Neuron (in vitro differentiated cells): ENCODE measurements at regions not wholly inside any gene's neighbourhood (a gene's known extent, or its start where the extent isn't known, plus 50 kb on each side); places are given as distances from the start of the nearest gene placed in this dataset.

Source experiments
- H2AFZ ChIP-seq: one replicate; pipeline ENCODE4 v1.6.1; 2013; ENCODE audit warnings: low read depth, mild to moderate bottlenecking, inconsistent platforms, low read length, moderate library complexity
- H3K27me3 ChIP-seq: one replicate; pipeline ENCODE4 v1.6.1; 2013; ENCODE audit warnings: low read length; ENCODE audit not compliant: insufficient read depth
- H3K36me3 ChIP-seq: one replicate; pipeline ENCODE4 v1.6.1; 2013; ENCODE audit warnings: low read length; ENCODE audit not compliant: insufficient read depth
- H3K4me1 ChIP-seq: one replicate; pipeline ENCODE4 v1.6.1; 2013; ENCODE audit warnings: low read length; ENCODE audit not compliant: insufficient read depth
- H3K4me3 ChIP-seq: 2 replicates; pipeline ENCODE4 v1.5.1; 2013; ENCODE audit warnings: mild to moderate bottlenecking, low read length, moderate library complexity
- H3K9me3 ChIP-seq: one replicate; pipeline ENCODE4 v1.6.1; 2013; ENCODE audit warnings: low read length

DNA sequence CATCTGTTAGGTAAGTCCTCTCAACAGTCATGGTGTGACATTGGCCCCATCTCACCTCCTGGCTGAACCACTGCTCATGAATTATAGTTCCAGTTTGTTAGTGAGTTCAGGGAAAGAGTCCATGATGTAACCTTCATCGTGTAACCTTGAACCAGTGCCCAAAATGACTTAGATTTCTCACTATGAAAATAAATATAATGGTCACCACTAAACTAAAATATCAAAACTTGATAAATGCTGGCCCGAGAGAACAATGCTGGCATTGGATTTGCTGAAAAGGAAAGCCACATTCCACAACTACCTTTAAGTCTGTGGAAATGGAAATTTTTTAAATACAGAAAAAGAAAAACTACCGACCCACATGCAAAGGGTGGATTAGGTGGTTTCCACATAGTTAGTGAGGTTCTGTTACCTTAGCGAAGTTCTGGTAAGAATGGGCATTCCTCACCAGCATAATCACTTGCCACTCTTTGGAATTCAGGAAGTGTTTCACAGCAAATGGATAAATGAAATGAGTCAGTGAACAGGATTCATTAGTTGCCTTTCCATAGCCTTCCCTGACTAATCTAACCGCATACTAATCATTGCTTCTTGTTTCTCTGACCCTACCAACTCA lies 133.9 kb upstream of the CTAGE1 start:
- Histone ChIP-seq H3K4me3 (no peak overlapping the region), H2AFZ (no peak overlapping the region), H3K27me3 (peaks cover 2% of the 10 kb centered on the region), H3K9me3 (no peaks in the 10 kb centered on the region), H3K36me3 (no peaks in the 10 kb centered on the region), H3K4me1 (no peaks in the 10 kb centered on the region)

DNA sequence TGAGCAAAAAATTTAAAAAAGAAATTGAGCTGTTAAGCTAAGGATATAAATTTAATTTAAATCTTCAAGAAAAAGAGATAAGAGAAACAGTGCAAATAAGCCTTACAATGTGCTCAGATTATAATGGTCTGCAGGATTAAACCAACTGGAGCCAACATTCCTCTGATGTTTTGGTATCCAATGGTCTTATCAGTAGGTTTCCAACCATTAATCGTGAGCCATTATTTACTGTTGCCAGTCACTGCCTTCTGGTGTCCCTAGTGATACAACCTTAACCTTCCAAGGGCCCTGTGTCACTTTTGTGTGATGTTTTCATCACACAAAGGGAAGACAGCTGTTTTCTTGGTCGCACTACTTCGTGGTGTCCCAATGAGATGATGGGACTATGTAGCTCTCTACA lies 134.5 kb upstream of the CTAGE1 start:
- Histone ChIP-seq H3K4me3 (no peak overlapping the region), H3K9me3 (no peaks in the 10 kb centered on the region), H3K27me3 (peaks cover 6% of the 10 kb centered on the region), H3K4me1 (no peaks in the 10 kb centered on the region), H2AFZ (no peak overlapping the region), H3K36me3 (no peaks in the 10 kb centered on the region)

DNA sequence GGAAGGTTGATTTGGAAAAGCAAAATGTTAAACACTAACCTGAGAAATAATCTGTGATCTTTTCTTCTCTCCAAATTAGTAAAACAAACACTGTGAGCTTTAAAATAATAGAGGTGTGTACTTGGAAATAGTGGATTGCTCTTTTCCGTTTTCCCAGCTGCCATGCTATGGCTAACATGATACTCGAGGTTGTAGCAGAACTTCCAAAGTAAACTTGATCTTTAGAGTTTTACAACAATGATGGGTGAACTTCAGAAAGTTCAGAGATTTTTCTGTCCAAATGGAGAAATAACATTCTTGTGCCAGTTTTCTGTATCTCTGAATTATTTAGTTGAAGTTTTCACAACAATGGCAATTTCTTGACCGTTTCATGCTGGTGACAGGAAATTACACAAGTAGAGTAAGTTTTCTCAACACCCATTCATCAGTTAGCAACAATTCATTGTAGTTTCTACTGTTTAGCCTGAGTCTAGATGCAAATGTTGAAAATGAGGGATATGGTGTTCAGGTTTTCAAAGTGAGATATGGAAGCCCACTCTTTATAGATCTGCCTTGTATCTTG lies 135.3 kb upstream of the CTAGE1 start:
- Histone ChIP-seq H3K4me1 (no peaks in the 10 kb centered on the region), H3K4me3 (no peak overlapping the region), H2AFZ (no peak overlapping the region), H3K27me3 (peaks cover 13% of the 10 kb centered on the region), H3K9me3 (no peaks in the 10 kb centered on the region), H3K36me3 (no peaks in the 10 kb centered on the region)

DNA sequence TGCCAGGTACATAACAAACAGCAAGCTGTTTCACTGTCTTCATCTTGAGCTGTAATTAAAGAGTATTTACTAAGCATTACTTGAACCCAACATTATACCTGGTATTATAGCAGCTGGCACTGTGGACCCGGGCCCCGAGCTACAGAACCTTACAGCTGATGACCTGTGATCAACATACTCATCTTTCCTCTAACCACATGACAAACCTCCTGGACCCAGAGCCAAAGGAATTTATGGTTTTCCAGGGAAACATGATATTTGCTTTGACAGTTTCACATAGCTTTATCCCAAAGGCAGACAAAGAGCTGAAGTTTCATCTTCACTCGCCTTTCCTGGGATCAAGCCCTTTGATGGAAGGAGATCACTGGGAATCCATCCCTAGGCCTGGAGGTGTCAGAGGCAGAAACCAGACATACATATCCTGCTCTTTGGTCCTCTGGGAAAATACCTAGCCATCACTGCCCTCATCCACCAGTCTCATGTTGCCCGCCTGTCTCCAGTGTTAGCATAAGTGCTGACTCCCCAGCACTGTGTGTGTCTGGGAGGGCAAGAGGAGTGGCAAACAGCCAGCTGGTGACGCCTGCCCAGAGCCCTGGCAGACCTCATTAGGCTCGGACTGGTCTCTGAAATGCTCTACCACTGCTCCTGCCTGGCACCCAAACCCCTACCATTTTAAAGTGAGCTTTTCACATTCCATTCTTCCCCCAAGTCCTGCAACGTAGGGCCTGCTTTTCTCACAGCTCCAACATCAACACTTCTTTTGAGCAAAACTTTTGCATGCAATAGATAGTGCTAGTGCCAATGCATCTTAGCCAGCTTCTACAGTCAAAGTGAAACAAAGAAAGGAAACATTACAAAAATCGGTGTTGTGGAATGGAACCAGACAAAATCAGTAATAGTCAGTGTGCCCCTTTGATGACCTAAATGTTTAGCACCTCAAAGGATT lies 138.8 kb upstream of the CTAGE1 start:
- H2AFZ ChIP-seq, result no peak overlapping the region
- no peaks in the 10 kb centered on the region for H3K9me3 ChIP-seq
- H3K4me1 ChIP-seq, result peaks cover 10% of the 10 kb centered on the region
- H3K27me3 ChIP-seq, result peaks cover 37% of the 10 kb centered on the region
- no peak overlapping the region for H3K4me3 ChIP-seq
- no peaks in the 10 kb centered on the region for H3K36me3 ChIP-seq

DNA sequence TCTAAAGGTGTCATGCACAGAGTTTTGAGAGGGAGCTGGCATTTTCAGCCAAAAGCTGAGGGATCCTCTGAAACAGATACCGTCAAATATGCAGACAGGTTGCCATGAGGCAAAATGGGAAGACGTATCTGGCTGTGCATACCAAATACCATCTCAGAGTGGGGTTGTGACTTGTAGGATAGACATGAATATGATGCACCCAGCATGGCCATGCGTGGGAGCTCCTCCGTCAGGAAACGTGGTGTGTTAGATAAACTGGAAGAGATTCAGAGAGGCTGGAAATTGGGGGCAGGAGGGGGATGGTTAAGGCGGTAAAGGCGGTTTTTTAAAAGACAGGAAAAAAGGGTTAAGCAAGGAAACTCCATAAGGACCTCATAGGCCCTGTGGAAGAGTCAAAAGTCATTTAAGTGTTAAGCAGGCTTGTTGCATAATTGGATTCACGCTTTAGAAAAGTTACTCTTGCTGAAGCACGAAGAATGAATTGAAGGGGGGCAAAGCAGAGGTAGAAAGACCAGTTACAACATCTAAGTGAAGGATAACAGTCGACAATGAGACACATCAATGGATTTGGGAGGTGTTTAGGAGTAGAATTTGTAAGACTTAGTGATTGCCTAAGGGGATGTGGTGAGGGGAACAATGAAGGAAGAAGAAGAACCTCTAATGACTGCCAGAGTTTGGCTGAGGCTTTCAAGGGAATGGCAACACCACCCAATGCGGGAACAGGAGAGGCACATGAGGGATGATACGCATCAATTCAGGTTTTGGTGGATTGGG lies 139.6 kb upstream of the CTAGE1 start:
- Histone ChIP-seq H3K27me3 (peaks cover 37% of the 10 kb centered on the region), H3K9me3 (no peaks in the 10 kb centered on the region), H3K4me1 (peaks cover 10% of the 10 kb centered on the region), H3K4me3 (no peak overlapping the region), H3K36me3 (no peaks in the 10 kb centered on the region), H2AFZ (no peak overlapping the region)

DNA sequence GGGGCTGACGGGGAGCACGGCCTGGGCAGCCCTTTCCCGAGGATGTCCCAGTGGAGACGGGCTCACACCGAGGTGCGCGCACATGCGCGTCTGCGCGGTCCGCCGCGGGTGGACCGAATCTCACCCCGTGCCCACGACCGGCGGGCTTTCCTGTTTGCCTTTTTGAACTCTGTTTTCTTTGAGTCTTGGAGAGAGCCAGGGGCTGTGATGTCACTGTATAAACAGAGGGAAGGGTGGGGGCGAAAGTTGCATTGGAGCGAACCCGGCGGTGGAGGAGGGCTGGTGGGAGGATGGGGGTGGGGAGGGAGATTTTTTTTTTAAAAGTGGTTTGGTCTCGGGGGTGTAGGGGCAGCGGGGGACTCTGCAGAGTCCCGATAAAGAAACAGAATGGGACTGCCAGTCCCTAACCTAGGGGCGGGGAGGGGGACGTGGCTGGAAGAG lies 141.2 kb upstream of the CTAGE1 start:
- Histone ChIP-seq H2AFZ (peak overlapping the region; percentile 93), H3K4me3 (no peak overlapping the region), H3K4me1 (peaks cover 10% of the 10 kb centered on the region), H3K36me3 (no peaks in the 10 kb centered on the region), H3K9me3 (no peaks in the 10 kb centered on the region), H3K27me3 (peaks cover 37% of the 10 kb centered on the region)

DNA sequence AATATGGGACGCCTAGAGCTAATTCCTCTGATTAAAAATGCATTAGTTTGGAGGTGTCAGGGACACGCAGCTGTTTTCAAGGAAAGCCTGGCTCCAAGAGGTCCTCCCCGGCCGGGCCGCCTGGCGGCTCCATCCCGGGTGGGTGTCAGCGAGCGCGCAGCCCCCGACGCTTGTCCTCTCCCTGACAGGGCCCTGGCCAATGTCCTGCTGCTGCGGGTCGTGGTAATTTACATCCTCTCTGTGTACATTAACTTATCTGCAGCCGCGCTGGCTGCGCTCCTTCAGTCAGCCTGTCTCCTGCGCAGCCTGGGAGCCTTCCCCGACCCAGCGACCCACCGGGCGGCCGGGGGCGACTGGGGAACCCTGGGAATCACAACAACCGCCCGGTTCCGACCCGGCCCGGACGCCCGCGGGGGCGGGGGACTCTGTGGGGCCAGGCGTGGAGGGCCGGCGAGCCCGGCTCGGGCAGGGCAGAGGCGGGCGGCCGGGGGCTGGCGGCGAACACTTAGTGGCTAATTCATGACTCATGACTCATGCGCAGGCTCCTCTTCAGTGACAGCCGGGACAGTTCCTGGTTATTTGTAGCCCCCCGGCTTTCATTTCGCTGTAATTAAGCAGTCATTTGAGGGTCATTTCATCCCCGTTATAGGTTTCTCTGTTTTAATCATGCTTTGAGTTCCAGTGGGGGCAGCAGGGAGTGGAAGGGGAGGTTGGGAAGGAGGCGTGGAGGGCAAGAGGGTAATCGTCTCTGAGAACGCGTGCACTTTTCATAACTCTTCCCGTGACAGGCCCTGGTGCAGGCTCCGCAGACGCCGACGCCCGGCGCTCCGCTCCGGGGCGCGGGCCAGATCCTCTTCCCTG lies 141.9 kb upstream of the CTAGE1 start:
- Histone ChIP-seq H3K4me3 (peak overlapping the region; percentile 31), H3K4me1 (peaks cover 10% of the 10 kb centered on the region), H2AFZ (peak overlapping the region; percentile 93), H3K36me3 (no peaks in the 10 kb centered on the region), H3K27me3 (peaks cover 37% of the 10 kb centered on the region), H3K9me3 (no peaks in the 10 kb centered on the region)

DNA sequence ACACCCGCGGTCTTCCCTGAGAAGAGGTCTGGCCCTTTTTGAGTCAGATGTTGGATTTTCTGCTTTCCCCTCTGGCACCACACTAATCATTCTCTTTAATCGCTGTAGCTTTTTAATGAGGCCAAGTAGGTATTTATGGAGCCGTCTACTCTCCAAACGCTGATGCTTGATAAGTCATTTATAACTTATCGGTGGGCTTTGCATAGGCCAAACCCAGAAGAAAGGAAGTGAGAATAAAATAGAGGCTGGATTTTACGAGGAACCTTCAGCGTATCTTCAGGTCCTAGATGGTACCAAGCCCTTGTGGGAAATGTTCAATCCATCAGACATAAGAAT lies 142.5 kb upstream of the CTAGE1 start:
- H3K4me1 ChIP-seq, result peaks cover 10% of the 10 kb centered on the region

DNA sequence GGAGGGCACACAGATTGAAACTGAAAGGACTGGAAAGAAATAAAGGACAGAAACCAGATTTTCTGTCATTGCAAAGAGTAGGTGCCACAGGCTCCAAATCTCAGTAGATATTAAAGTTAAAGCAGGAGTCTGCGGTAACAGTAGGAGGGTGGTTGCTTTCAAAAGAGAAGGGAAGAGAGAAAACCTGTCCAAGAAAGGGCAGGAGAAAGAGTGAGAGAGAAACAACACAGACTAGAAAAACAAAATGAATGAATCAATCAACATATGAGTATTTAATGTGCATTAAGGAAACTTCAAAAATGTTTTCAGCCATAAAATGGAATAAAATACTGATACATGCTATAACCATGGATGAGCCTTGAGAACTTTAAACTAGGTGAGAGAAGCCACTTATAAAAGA lies 143.1 kb upstream of the CTAGE1 start:
- Histone ChIP-seq H3K4me1 (peaks cover 10% of the 10 kb centered on the region), H3K27me3 (peaks cover 37% of the 10 kb centered on the region), H3K4me3 (no peak overlapping the region), H3K9me3 (no peaks in the 10 kb centered on the region), H3K36me3 (no peaks in the 10 kb centered on the region), H2AFZ (no peak overlapping the region)

More for the DNA sequence above, 142.5 kb upstream of the CTAGE1 start:
- no peaks in the 10 kb centered on the region for H3K36me3 ChIP-seq
- H3K9me3 ChIP-seq, result no peaks in the 10 kb centered on the region
- H3K4me3 ChIP-seq, result no peak overlapping the region
- no peak overlapping the region for H2AFZ ChIP-seq
- peaks cover 37% of the 10 kb centered on the region for H3K27me3 ChIP-seq

DNA sequence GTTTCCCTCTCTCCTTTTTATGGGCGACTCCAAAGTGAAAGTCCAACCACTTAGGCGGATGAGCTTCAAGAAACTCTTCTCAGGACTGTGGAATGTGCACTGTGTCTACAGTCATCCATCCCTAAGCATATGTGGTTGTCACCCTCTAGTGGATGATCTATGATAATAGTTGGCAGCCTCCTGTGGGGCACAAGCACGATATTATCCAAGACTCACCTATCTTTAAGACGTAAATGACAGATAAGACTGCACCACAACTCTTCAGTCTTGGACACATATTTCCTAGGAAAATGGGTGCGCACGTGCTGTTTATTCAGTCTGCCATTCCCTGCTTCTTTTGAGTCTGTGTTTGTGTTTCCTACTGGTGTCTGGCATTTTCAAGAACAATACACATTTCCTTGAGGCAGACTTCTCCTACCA lies 145.5 kb upstream of the CTAGE1 start:
- H3K27me3 ChIP-seq, result peaks cover 22% of the 10 kb centered on the region
- H3K4me1 ChIP-seq, result peaks cover 10% of the 10 kb centered on the region
- no peaks in the 10 kb centered on the region for H3K36me3 ChIP-seq
- no peak overlapping the region for H3K4me3 ChIP-seq
- H3K9me3 ChIP-seq, result no peaks in the 10 kb centered on the region
- no peak overlapping the region for H2AFZ ChIP-seq

DNA sequence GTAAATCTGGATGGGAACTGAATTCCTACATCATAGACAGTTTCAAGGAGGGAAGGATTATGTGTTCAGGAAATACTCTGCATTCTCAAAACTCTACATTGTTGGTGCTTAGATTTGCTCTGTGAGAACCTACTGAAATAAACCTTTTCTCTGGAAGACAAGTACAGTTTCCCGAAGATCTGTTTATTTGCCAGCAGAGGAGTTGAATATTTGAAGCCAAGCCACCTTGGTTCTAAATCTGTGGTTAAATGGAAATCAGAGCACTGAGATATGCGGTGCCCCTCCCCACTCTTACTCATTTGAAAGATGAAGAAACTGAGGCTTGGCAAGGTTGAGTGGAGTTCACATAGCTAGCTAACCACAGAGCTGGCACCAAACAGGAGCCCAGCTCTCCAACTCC lies 146.3 kb upstream of the CTAGE1 start:
- no peak overlapping the region for H2AFZ ChIP-seq
- H3K27me3 ChIP-seq, result peaks cover 15% of the 10 kb centered on the region
- no peak overlapping the region for H3K4me3 ChIP-seq
- H3K36me3 ChIP-seq, result no peaks in the 10 kb centered on the region
- H3K9me3 ChIP-seq, result no peaks in the 10 kb centered on the region
- H3K4me1 ChIP-seq, result peaks cover 7% of the 10 kb centered on the region

DNA sequence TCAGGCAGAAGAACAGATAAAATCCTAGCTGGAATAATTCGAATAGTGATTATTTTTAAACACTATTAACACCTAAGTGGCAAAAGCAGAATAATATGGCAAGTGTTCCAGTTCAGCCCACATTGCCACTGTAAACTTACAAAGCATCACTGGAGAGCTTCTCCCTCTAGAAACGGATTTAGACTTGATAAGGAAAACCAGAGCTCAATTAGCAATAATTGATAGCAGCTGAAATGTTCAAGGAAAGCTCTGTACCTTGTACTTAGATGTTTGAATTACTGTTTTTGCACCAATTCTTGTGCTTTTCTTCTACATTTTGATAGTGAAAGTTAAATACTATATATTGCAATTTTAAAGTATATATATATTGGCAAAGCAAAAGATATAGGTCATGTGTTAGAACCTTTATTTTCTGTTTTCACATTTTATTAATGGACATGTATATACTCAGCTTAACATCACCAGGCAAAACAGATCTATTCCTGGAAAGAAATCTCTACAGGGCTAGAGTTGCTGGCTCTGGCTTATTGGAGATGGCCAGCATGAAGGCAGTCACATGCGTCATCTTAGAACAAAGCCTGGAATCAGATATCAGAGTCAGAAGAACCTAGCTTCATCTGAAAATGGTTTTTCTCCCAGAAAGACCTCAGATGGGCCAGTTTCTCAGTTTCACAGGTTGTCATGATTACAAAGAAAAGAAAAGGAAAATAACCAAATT lies 149.1 kb upstream of the CTAGE1 start:
- Histone ChIP-seq H3K27me3 (no peaks in the 10 kb centered on the region), H3K4me1 (no peaks in the 10 kb centered on the region), H3K9me3 (no peaks in the 10 kb centered on the region), H3K4me3 (no peak overlapping the region), H3K36me3 (no peaks in the 10 kb centered on the region), H2AFZ (no peak overlapping the region)
